Neural cell (in vitro differentiated cells): ENCODE measurements at regions not wholly inside any gene's neighbourhood (a gene's known extent, or its start where the extent isn't known, plus 50 kb on each side); places are given as distances from the start of the nearest gene placed in this dataset.

Source experiments
- H2AFZ ChIP-seq: fragments of 200-600, 300-800 bp; sonication (generic), shearing (Covaris generic); 2 replicates; pipeline ENCODE4 v1.6.0; 2014; ENCODE audit warnings: low read depth, mild to moderate bottlenecking, antibody characterized with exemption, low read length, moderate library complexity
- H3F3A ChIP-seq: fragments of 200-600 bp; shearing (Covaris generic); 2 replicates; pipeline ENCODE4 v1.6.1; 2016; ENCODE audit warnings: mild to moderate bottlenecking, moderate library complexity, mixed read lengths, antibody characterized with exemption, low read length; ENCODE audit not compliant: insufficient read depth, poor library complexity, severe bottlenecking
- H3K27ac ChIP-seq: fragments of 200-600, 300-800 bp; sonication (generic), shearing (Covaris generic); 2 replicates; pipeline ENCODE4 v1.5.1; 2014; ENCODE audit warnings: mild to moderate bottlenecking, low read length, moderate library complexity
- H3K27me3 ChIP-seq: fragments of 300-800, 200-600 bp; sonication (generic), shearing (Covaris generic); 2 replicates; pipeline ENCODE4 v1.6.0; 2014; ENCODE audit warnings: mild to moderate bottlenecking, low read depth, low read length, moderate library complexity; ENCODE audit not compliant: insufficient read depth
- H3K36me3 ChIP-seq: fragments of 300-800, 200-600 bp; sonication (generic), shearing (Covaris generic); 2 replicates; pipeline ENCODE4 v1.5.1; 2014; ENCODE audit warnings: mild to moderate bottlenecking, antibody characterized with exemption, low read length, moderate library complexity; ENCODE audit not compliant: insufficient read depth
- H3K4me2 ChIP-seq: fragments of 300-800, 200-600 bp; sonication (generic), shearing (Covaris generic); 2 replicates; pipeline ENCODE4 v1.6.0; 2014; ENCODE audit warnings: mild to moderate bottlenecking, low read length
- H3K4me3 ChIP-seq: fragments of 300-800, 200-600 bp; sonication (generic), shearing (Covaris generic); 2 replicates; pipeline ENCODE4 v1.5.1; 2014; ENCODE audit warnings: mild to moderate bottlenecking, low read length, moderate library complexity
- H3K79me2 ChIP-seq: fragments of 200-600 bp; shearing (Covaris generic); replicated peaks from 2 replicates; pipeline ENCODE4 v1.6.0; 2014; ENCODE audit warnings: mild to moderate bottlenecking, low read length, moderate library complexity; ENCODE audit not compliant: insufficient read depth
- H3K9ac ChIP-seq: fragments of 300-800, 200-600 bp; sonication (generic), shearing (Covaris generic); 2 replicates; pipeline ENCODE4 v1.6.1; 2016; ENCODE audit warnings: mild to moderate bottlenecking, low read length, mixed read lengths
- H3K9me2 ChIP-seq: fragments of 200-600 bp; shearing (Covaris generic); 2 replicates; pipeline ENCODE4 v1.6.1; 2016; ENCODE audit warnings: mild to moderate bottlenecking, low read length, mixed read lengths; ENCODE audit not compliant: insufficient read depth
- H3K9me3 ChIP-seq: fragments of 200-600, 300-800 bp; sonication (generic), shearing (Covaris generic); 2 replicates; pipeline ENCODE4 v1.6.1; 2016; ENCODE audit warnings: mild to moderate bottlenecking, mixed run types, low read length, moderate library complexity, mixed read lengths
- H4K20me1 ChIP-seq: fragments of 200-600 bp; shearing (Covaris generic); 2 replicates; pipeline ENCODE4 v1.6.1; 2016; ENCODE audit warnings: mild to moderate bottlenecking, mixed run types; ENCODE audit not compliant: insufficient read depth
- CTCF ChIP-seq: fragments of 450-650 bp; IDR thresholded peaks from 2 replicates; pipeline ENCODE4 v1.5.1; 2014; ENCODE audit warnings: antibody characterized with exemption, mild to moderate bottlenecking, moderate library complexity; ENCODE audit not compliant: poor library complexity, severe bottlenecking
- EP300 ChIP-seq: fragments of 450-650 bp; conservative IDR thresholded peaks from 2 replicates; pipeline ENCODE4 v1.6.1; 2014; ENCODE audit warnings: antibody characterized with exemption, mild to moderate bottlenecking, moderate library complexity; ENCODE audit not compliant: poor library complexity, severe bottlenecking
- EZH2 ChIP-seq: fragments of 200-600, 300-800 bp; shearing (Covaris generic), sonication (generic); IDR thresholded peaks from 2 replicates; pipeline ENCODE4 v1.6.1; 2014; ENCODE audit warnings: antibody characterized with exemption, low read length, borderline replicate concordance, mild to moderate bottlenecking; ENCODE audit not compliant: insufficient read depth, poor library complexity, severe bottlenecking
- MXI1 ChIP-seq: fragments of 450-650 bp; conservative IDR thresholded peaks from 2 replicates; pipeline ENCODE4 v1.6.1; 2014; ENCODE audit warnings: antibody characterized with exemption, mild to moderate bottlenecking; ENCODE audit not compliant: poor library complexity, severe bottlenecking
- POLR2AphosphoS5 ChIP-seq: IDR thresholded peaks from 2 replicates; pipeline ENCODE4 v1.6.1; 2012
- RAD21 ChIP-seq: fragments of 450-650 bp; conservative IDR thresholded peaks from 2 replicates; pipeline ENCODE4 v1.6.1; 2014; ENCODE audit warnings: antibody characterized with exemption, mild to moderate bottlenecking, moderate library complexity
- REST ChIP-seq: IDR thresholded peaks from 2 replicates; pipeline ENCODE4 v1.6.1; 2012; ENCODE audit warnings: borderline replicate concordance
- SMC3 ChIP-seq: fragments of 450-650 bp; conservative IDR thresholded peaks from 2 replicates; pipeline ENCODE4 v1.6.1; 2014; ENCODE audit warnings: antibody characterized with exemption, mild to moderate bottlenecking, moderate library complexity; ENCODE audit not compliant: poor library complexity
- TAF1 ChIP-seq: IDR thresholded peaks from 2 replicates; pipeline ENCODE4 v1.6.1; 2012; ENCODE audit warnings: low read depth

GRCh38 chr5:67677422-67677970 lies 480.9 kb upstream of the CD180 start:
- Histone ChIP-seq H3K36me3 (no peaks in the 10 kb centered on the region), H3K9me3 (no peaks in the 10 kb centered on the region), H3K9ac (no peak overlapping the region), H3K79me2 (no peaks in the 10 kb centered on the region), H4K20me1 (no peaks in the 10 kb centered on the region), H3K4me2 (no peak overlapping the region), H2AFZ (no peak overlapping the region), H3K9me2 (no peaks in the 10 kb centered on the region), H3K27ac (no peak overlapping the region), H3K27me3 (no peaks in the 10 kb centered on the region), H3F3A (no peaks in the 10 kb centered on the region), H3K4me3 (no peak overlapping the region)
- TF ChIP-seq SMC3, result no peak
- no peak for TF ChIP-seq RAD21
- no peak for TF ChIP-seq CTCF
- TF ChIP-seq EZH2, result no peak
- TF ChIP-seq TAF1, result no peak
- no peak for TF ChIP-seq REST
- no peak for TF ChIP-seq MXI1
- TF ChIP-seq POLR2AphosphoS5, result no peak
- TF ChIP-seq EP300, result no peak

GRCh38 chr5:67676863-67677262 lies 480.3 kb upstream of the CD180 start:
- no peak overlapping the region for H3K27ac ChIP-seq
- H3K9ac ChIP-seq, result no peak overlapping the region
- no peaks in the 10 kb centered on the region for H3K27me3 ChIP-seq
- no peak overlapping the region for H3K4me2 ChIP-seq
- no peaks in the 10 kb centered on the region for H4K20me1 ChIP-seq
- H3K4me3 ChIP-seq, result no peak overlapping the region
- no peaks in the 10 kb centered on the region for H3K36me3 ChIP-seq
- H3K9me3 ChIP-seq, result no peaks in the 10 kb centered on the region
- no peak overlapping the region for H2AFZ ChIP-seq
- no peaks in the 10 kb centered on the region for H3K79me2 ChIP-seq
- H3K9me2 ChIP-seq, result no peaks in the 10 kb centered on the region
- TF ChIP-seq CTCF, result no peak
- TF ChIP-seq SMC3, result no peak
- TF ChIP-seq TAF1, result no peak
- TF ChIP-seq MXI1, result no peak
- TF ChIP-seq EP300, result no peak
- no peak for TF ChIP-seq RAD21
- no peak for TF ChIP-seq POLR2AphosphoS5
- TF ChIP-seq REST, result no peak
- no peak for TF ChIP-seq EZH2
- H3F3A ChIP-seq, result no peaks in the 10 kb centered on the region
